K562 (cell line): ENCODE measurements at regions not wholly inside any gene's neighbourhood (a gene's known extent, or its start where the extent isn't known, plus 50 kb on each side); places are given as distances from the start of the nearest gene placed in this dataset.

ENCODE experiments used
- ATAC-seq: fragments of 200-7000 bp; cut with Tn5 transposase; 3 replicates; pipeline ENCODE4 v1.9.1; 2020; ENCODE audit warnings: moderate library complexity
- BruUV-seq: library from RNA; stranded (reverse); fragments of 400-500 nt; replicated peaks from 2 replicates; lab custom pipeline; 2021; lab: Mats Ljungman, UMichigan
- CTCF ChIA-PET: fragments of 300-600 bp; formaldehyde crosslinking; extraction: SDS; loops from one replicate; lab custom pipeline; 2021; ENCODE audit warnings: low intra/inter-chr PET ratio; lab: Yijun Ruan, JAX
- POLR2A ChIA-PET: fragments of 300-600, 350-650 bp; sonication (Branson Sonifier 250); formaldehyde crosslinking; extraction: SDS; loops from one replicate; lab custom pipeline; 2021; ENCODE audit warnings: antibody characterized with exemption, inconsistent platforms; lab: Yijun Ruan, JAX
- DNase-seq, 4 experiments: peaks; one replicate each; pipeline versions ENCODE4 v3.0.0 to v3.0.0-alpha.2; 2011 to 2018; ENCODE audit warnings: low spot score in 3 of 4, mixed read lengths in 3 of 4; ENCODE audit errors: extremely low read depth in 1 of 4
- FAIRE-seq: peaks from 2 replicates; lab custom pipeline; 2011; peaks lifted over from hg19 to GRCh38; lab: Jason Lieb, UNC
- H2AFZ ChIP-seq: 2 replicates; pipeline ENCODE4 v1.6.0; 2011; ENCODE audit warnings: low read depth, low read length, control low read depth, inconsistent platforms
- H3K27ac ChIP-seq: fragments of 200-600 bp; 3 replicates; pipeline ENCODE4 v1.8.0; 2011; ENCODE audit warnings: low read depth, mild to moderate bottlenecking, control low read depth, inconsistent platforms, low read length, moderate library complexity, mixed read lengths; ENCODE audit errors: extremely low read depth
- H3K27me3 ChIP-seq, 2 experiments: fragments of 300-600 bp in 1 of 2; 2 replicates in 1 of 2; 3 replicates in 1 of 2; pipeline versions ENCODE4 v1.6.0 to v1.8.0; 2011; ENCODE audit warnings: inconsistent platforms in 2 of 2, low read length in 2 of 2, mild to moderate bottlenecking in 1 of 2, mixed read lengths in 1 of 2, moderate library complexity in 1 of 2; ENCODE audit not compliant: control insufficient read depth in 2 of 2, insufficient read depth in 2 of 2
- H3K36me3 ChIP-seq: fragments of 300-600 bp; 3 replicates; pipeline ENCODE4 v1.8.0; 2011; ENCODE audit warnings: mild to moderate bottlenecking, low read length, inconsistent platforms; ENCODE audit not compliant: control insufficient read depth, insufficient read depth
- H3K4me1 ChIP-seq, 2 experiments: fragments of 200-600 bp in 1 of 2; replicated peaks in 1 of 2; 2 replicates in 1 of 2; 3 replicates in 1 of 2; pipeline versions ENCODE4 v1.5.1 to v1.8.0; 2011; ENCODE audit warnings: inconsistent platforms in 2 of 2, low read length in 2 of 2, mild to moderate bottlenecking in 1 of 2, mixed read lengths in 1 of 2, moderate library complexity in 1 of 2; ENCODE audit not compliant: control insufficient read depth in 2 of 2, insufficient read depth in 2 of 2
- H3K4me2 ChIP-seq: 2 replicates; pipeline ENCODE4 v1.6.1; 2011; ENCODE audit warnings: low read length, control low read depth, inconsistent platforms, mixed read lengths; ENCODE audit not compliant: insufficient read depth
- H3K4me3 ChIP-seq: fragments of 200-600 bp; sonication (generic), shearing (Covaris generic); 2 replicates; pipeline ENCODE4 v1.5.1; 2016; ENCODE audit warnings: control low read depth, inconsistent platforms
- H3K79me2 ChIP-seq: fragments of 200-600 bp; 3 replicates; pipeline ENCODE4 v1.8.0; 2011; ENCODE audit warnings: low read length, inconsistent platforms; ENCODE audit not compliant: control insufficient read depth, insufficient read depth
- H3K9ac ChIP-seq, 2 experiments: 2 replicates each; pipeline versions ENCODE4 v1.6.0 to v1.6.1; 2011; ENCODE audit warnings: low read depth in 2 of 2, low read length in 2 of 2, control low read depth in 1 of 2, inconsistent platforms in 1 of 2, mild to moderate bottlenecking in 1 of 2, mixed read lengths in 1 of 2; ENCODE audit not compliant: insufficient read depth in 1 of 2
- H3K9me1 ChIP-seq: one replicate; pipeline ENCODE4 v1.6.0; 2011; ENCODE audit warnings: inconsistent platforms, mild to moderate bottlenecking, low read length, moderate library complexity; ENCODE audit not compliant: control insufficient read depth, insufficient read depth
- H3K9me3 ChIP-seq: replicated peaks from 2 replicates; pipeline ENCODE4 v1.5.1; 2011; ENCODE audit warnings: low read depth, low read length, inconsistent platforms; ENCODE audit not compliant: control insufficient read depth, insufficient read depth
- H4K20me1 ChIP-seq: replicated peaks from 2 replicates; pipeline ENCODE4 v1.6.1; 2011; ENCODE audit warnings: low read length, inconsistent platforms, mixed read lengths; ENCODE audit not compliant: control insufficient read depth, insufficient read depth
- EP400 ChIP-seq: fragments of 450-650 bp; IDR thresholded peaks from 2 replicates; pipeline ENCODE4 v1.6.1; 2017; ENCODE audit warnings: antibody characterized with exemption, mild to moderate bottlenecking, moderate library complexity
- LEF1 ChIP-seq: fragments of 450-650 bp; IDR thresholded peaks from 2 replicates; pipeline ENCODE4 v1.6.1; 2016; ENCODE audit warnings: mild to moderate bottlenecking
- MYC ChIP-seq, 2 experiments: fragments of 250-450 bp in 1 of 2; sonication (Bioruptor Pico) in 1 of 2; IDR thresholded peaks; 2 replicates each; pipeline versions ENCODE4 v1.5.1 to v1.6.1; 2012 to 2021; ENCODE audit warnings: low read depth in 2 of 2, borderline replicate concordance in 1 of 2, improper control_type of control experiment in 1 of 2, low read length in 1 of 2, mild to moderate bottlenecking in 1 of 2, moderate library complexity in 1 of 2
- NFATC3 ChIP-seq: fragments of 450-650 bp; IDR thresholded peaks from 2 replicates; pipeline ENCODE4 v1.6.1; 2017; ENCODE audit warnings: mild to moderate bottlenecking
- POLR2H ChIP-seq: IDR thresholded peaks from 2 replicates; pipeline ENCODE4 v1.6.1; 2016; ENCODE audit warnings: missing genetic modification characterization, low read depth, mild to moderate bottlenecking, control low read depth, missing compliant biosample characterization, moderate library complexity
- POU5F1 ChIP-seq: fragments of 150-350 bp; IDR thresholded peaks from 2 replicates; pipeline ENCODE4 v1.6.1; 2014; ENCODE audit warnings: borderline replicate concordance, low read length, low read depth, mild to moderate bottlenecking; ENCODE audit not compliant: partially characterized antibody
- RFX7 ChIP-seq: fragments of 250-450 bp; sonication (Bioruptor Pico); IDR thresholded peaks from 2 replicates; pipeline ENCODE4 v1.5.1; 2021; ENCODE audit warnings: mild to moderate bottlenecking
- SMARCC2 ChIP-seq: fragments of 450-650 bp; IDR thresholded peaks from 2 replicates; pipeline ENCODE4 v1.6.1; 2017; ENCODE audit warnings: antibody characterized with exemption, moderate library complexity, mild to moderate bottlenecking, low read depth
- SRSF7 ChIP-seq: fragments of 200-400 bp; formaldehyde crosslinking; optimal IDR thresholded peaks from 2 replicates; pipeline ENCODE3; 2017; ENCODE audit warnings: mild to moderate bottlenecking, low read depth, low read length
- WGBS: fragments of 100-300 bp; shearing (Covaris generic); methylation state at CpG from one replicate; pipeline ENCODE4 v1.1.6; 2016; ENCODE audit warnings: low coverage, mixed read lengths; ENCODE audit not compliant: insufficient coverage; ENCODE audit errors: missing lambda C conversion rate; 5-methylcytosine and 5-hydroxymethylcytosine counted together
- in situ Hi-C: fragments of 300-500 bp; cut with MboI; formaldehyde crosslinking; loops from 4 replicates; pipeline ENCODE4 v1.15.0; 2018; ENCODE audit warnings: inconsistent platforms, mixed read lengths
- intact Hi-C: fragments of 100-400 bp; cut with micrococcal nuclease; formaldehyde crosslinking; loops from 2 replicates; pipeline ENCODE4 v1.14.2; 2022
- TF ChIP-seq, protein P1 (sequence below): sonication (generic); formaldehyde crosslinking; IDR thresholded peaks from 2 replicates; pipeline ENCODE4 v1.8.0; 2023; ENCODE audit warnings: mild to moderate bottlenecking, missing genetic modification reagents
- TF ChIP-seq, protein P2 (sequence below), 3 experiments: IDR thresholded peaks in 2 of 3; conservative IDR thresholded peaks in 1 of 3; 2 replicates each; pipeline ENCODE4 v1.5.1; 2011 to 2012; ENCODE audit warnings: low read length in 3 of 3, mild to moderate bottlenecking in 3 of 3, control low read depth in 2 of 3, improper control_type of control experiment in 1 of 3, inconsistent platforms in 1 of 3, low read depth in 1 of 3, mixed read lengths in 1 of 3, moderate library complexity in 1 of 3; ENCODE audit not compliant: insufficient read depth in 2 of 3
- TF ChIP-seq, protein P3 (sequence below): sonication (generic); formaldehyde crosslinking; IDR thresholded peaks from 2 replicates; pipeline ENCODE4 v1.8.1; 2023; ENCODE audit warnings: mild to moderate bottlenecking, missing genetic modification reagents, moderate library complexity

DNA sequence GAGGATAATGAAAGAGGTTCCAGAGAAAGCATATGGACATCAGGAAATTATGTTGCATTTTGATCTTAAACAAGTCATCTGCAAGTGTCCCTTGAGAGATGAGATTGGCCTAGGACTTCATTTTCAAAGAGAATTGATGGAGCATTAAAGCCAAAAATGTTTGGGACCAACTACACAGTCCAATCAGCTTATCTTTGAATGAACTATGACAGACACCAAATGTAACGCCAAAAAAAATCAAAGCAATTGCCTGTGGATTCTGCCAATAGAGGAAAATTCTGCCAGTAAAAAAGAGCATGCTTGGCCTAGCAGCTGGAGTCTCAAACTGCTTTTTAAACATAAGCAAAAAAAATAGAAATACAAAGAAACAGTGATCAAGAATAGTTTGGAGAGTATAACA, 594.5 kb upstream of the CHAC2 start:
- no peak for DNase-seq
- Histone ChIP-seq H3K27ac (no peak overlapping the region), H3K4me2 (no peak overlapping the region), H3K27me3 (no peaks in the 10 kb centered on the region), H3K9me3 (no peaks in the 10 kb centered on the region), H4K20me1 (no peaks in the 10 kb centered on the region), H3K4me1 (no peaks in the 10 kb centered on the region), H3K79me2 (no peaks in the 10 kb centered on the region), H3K4me3 (no peak overlapping the region), H3K9ac (no peak overlapping the region), H3K9me1 (no peaks in the 10 kb centered on the region), H3K36me3 (no peaks in the 10 kb centered on the region), H2AFZ (no peak overlapping the region)
- intact Hi-C loops (no loop called here), in situ Hi-C loops (no loop called here)
- no peak for ATAC-seq
- 0% methylated on average over 1 of the region's 1 CpG for WGBS
- CTCF ChIA-PET: no interaction called here
- BruUV-seq: no TSS peak
- TF ChIP-seq LEF1: no peak
- no peak for TF ChIP-seq MYC (IDR thresholded peaks at IDR 0.05; ENCODE audit: low read depth, low read length)
- TF ChIP-seq MYC (CRISPR knock-in tag; IDR thresholded peaks at IDR 0.05; ENCODE audit: borderline replicate concordance, low read depth): no peak
- TF ChIP-seq, protein P1, sequence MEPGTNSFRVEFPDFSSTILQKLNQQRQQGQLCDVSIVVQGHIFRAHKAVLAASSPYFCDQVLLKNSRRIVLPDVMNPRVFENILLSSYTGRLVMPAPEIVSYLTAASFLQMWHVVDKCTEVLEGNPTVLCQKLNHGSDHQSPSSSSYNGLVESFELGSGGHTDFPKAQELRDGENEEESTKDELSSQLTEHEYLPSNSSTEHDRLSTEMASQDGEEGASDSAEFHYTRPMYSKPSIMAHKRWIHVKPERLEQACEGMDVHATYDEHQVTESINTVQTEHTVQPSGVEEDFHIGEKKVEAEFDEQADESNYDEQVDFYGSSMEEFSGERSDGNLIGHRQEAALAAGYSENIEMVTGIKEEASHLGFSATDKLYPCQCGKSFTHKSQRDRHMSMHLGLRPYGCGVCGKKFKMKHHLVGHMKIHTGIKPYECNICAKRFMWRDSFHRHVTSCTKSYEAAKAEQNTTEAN (CRISPR knock-in tag): no peak
- TF ChIP-seq NFATC3: no peak
- TF ChIP-seq RFX7: no peak
- no peak for TF ChIP-seq SRSF7
- TF ChIP-seq, protein P2, sequence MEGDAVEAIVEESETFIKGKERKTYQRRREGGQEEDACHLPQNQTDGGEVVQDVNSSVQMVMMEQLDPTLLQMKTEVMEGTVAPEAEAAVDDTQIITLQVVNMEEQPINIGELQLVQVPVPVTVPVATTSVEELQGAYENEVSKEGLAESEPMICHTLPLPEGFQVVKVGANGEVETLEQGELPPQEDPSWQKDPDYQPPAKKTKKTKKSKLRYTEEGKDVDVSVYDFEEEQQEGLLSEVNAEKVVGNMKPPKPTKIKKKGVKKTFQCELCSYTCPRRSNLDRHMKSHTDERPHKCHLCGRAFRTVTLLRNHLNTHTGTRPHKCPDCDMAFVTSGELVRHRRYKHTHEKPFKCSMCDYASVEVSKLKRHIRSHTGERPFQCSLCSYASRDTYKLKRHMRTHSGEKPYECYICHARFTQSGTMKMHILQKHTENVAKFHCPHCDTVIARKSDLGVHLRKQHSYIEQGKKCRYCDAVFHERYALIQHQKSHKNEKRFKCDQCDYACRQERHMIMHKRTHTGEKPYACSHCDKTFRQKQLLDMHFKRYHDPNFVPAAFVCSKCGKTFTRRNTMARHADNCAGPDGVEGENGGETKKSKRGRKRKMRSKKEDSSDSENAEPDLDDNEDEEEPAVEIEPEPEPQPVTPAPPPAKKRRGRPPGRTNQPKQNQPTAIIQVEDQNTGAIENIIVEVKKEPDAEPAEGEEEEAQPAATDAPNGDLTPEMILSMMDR (IDR thresholded peaks at IDR 0.05 in 2 of 3, conservative IDR thresholded peaks at IDR 0.05 in 1 of 3; ENCODE audit: insufficient read depth in 2 of 3, low read depth in 1 of 3, low read length in 3 of 3): no peak
- TF ChIP-seq, protein P3, sequence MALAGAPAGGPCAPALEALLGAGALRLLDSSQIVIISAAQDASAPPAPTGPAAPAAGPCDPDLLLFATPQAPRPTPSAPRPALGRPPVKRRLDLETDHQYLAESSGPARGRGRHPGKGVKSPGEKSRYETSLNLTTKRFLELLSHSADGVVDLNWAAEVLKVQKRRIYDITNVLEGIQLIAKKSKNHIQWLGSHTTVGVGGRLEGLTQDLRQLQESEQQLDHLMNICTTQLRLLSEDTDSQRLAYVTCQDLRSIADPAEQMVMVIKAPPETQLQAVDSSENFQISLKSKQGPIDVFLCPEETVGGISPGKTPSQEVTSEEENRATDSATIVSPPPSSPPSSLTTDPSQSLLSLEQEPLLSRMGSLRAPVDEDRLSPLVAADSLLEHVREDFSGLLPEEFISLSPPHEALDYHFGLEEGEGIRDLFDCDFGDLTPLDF (CRISPR knock-in tag): no peak
- no peak for TF ChIP-seq SMARCC2
- TF ChIP-seq EP400: no peak
- TF ChIP-seq POU5F1: no peak
- TF ChIP-seq POLR2H: no peak
- FAIRE-seq: no peak
- POLR2A ChIA-PET: no interaction called here
